SU-DHL-6 (cell line): ENCODE measurements at regions not wholly inside any gene's neighbourhood (a gene's known extent, or its start where the extent isn't known, plus 50 kb on each side); places are given as distances from the start of the nearest gene placed in this dataset.

Experiments used
- H2AFZ ChIP-seq: fragments of 200-600 bp; sonication (generic); 2 replicates; pipeline ENCODE4 v1.6.1; 2014; ENCODE audit warnings: low read depth, mild to moderate bottlenecking, moderate library complexity, mixed read lengths, antibody characterized with exemption, low read length; ENCODE audit not compliant: severe bottlenecking
- H3F3A ChIP-seq: fragments of 200-600 bp; shearing (Covaris generic); 2 replicates; pipeline ENCODE4 v1.6.0; 2016; ENCODE audit warnings: antibody characterized with exemption, mild to moderate bottlenecking; ENCODE audit not compliant: insufficient read depth
- H3K27ac ChIP-seq: fragments of 200-600 bp; sonication (generic); 2 replicates; pipeline ENCODE4 v1.5.1; 2016; ENCODE audit warnings: low read depth, mild to moderate bottlenecking, low read length, moderate library complexity, mixed read lengths
- H3K27me3 ChIP-seq: fragments of 200-600 bp; sonication (generic), shearing (Covaris generic); 2 replicates; pipeline ENCODE4 v1.6.0; 2014; ENCODE audit warnings: mild to moderate bottlenecking, low read length
- H3K36me3 ChIP-seq: fragments of 200-600 bp; sonication (generic); 2 replicates; pipeline ENCODE4 v1.6.1; 2014; ENCODE audit warnings: mild to moderate bottlenecking, low read length, mixed read lengths
- H3K4me2 ChIP-seq: fragments of 300-600, 200-600 bp; shearing (Covaris generic), sonication (generic); 2 replicates; pipeline ENCODE4 v1.6.0; 2014; ENCODE audit warnings: low read length, low read depth, mild to moderate bottlenecking; ENCODE audit not compliant: poor library complexity, severe bottlenecking
- H3K4me3 ChIP-seq: fragments of 200-600 bp; sonication (generic); 2 replicates; pipeline ENCODE4 v1.5.1; 2014; ENCODE audit warnings: antibody characterized with exemption, low read length, mild to moderate bottlenecking, mixed read lengths; ENCODE audit not compliant: insufficient read depth, poor library complexity, severe bottlenecking
- H3K79me2 ChIP-seq: fragments of 200-600 bp; sonication (generic); 2 replicates; pipeline ENCODE4 v1.6.1; 2014; ENCODE audit warnings: mild to moderate bottlenecking, low read length, moderate library complexity; ENCODE audit not compliant: insufficient read depth
- H3K9ac ChIP-seq: fragments of 200-600 bp; sonication (generic); 2 replicates; pipeline ENCODE4 v1.7.0; 2014; ENCODE audit warnings: mild to moderate bottlenecking, low read length
- H3K9me2 ChIP-seq: fragments of 200-600 bp; sonication (generic); replicated peaks from 2 replicates; pipeline ENCODE4 v1.6.1; 2014; ENCODE audit warnings: low read length; ENCODE audit not compliant: insufficient read depth
- H3K9me3 ChIP-seq: fragments of 200-600 bp; sonication (generic); 2 replicates; pipeline ENCODE4 v1.6.1; 2014; ENCODE audit warnings: low read length, mixed read lengths; ENCODE audit not compliant: insufficient read depth
- H4K20me1 ChIP-seq: fragments of 200-600 bp; sonication (generic); 2 replicates; pipeline ENCODE4 v1.6.1; 2014; ENCODE audit warnings: low read depth, mild to moderate bottlenecking, antibody characterized with exemption, low read length, moderate library complexity, mixed read lengths
- CTCF ChIP-seq: fragments of 200-600 bp; sonication (generic); IDR thresholded peaks from one replicate; pipeline ENCODE4 v1.5.1; 2017; ENCODE audit warnings: antibody characterized with exemption, mild to moderate bottlenecking, low read length, moderate library complexity; ENCODE audit not compliant: insufficient read depth, poor library complexity, severe bottlenecking
- EZH2phosphoT487 ChIP-seq: fragments of 200-600 bp; sonication (generic), shearing (Covaris generic); conservative IDR thresholded peaks from 2 replicates; pipeline ENCODE4 v1.6.1; 2018; ENCODE audit warnings: mild to moderate bottlenecking, antibody characterized with exemption, low read length, moderate library complexity, mixed read lengths

GRCh38 chr21:16071092-16071491 lies 341.3 kb downstream of the USP25 start:
- Histone ChIP-seq H3K9me2 (no peaks in the 10 kb centered on the region), H3K27me3 (no peaks in the 10 kb centered on the region), H3K79me2 (no peaks in the 10 kb centered on the region), H2AFZ (no peak overlapping the region), H3K9me3 (no peaks in the 10 kb centered on the region), H3K36me3 (no peaks in the 10 kb centered on the region), H3K4me2 (no peak overlapping the region), H3K4me3 (no peak overlapping the region), H3K9ac (no peak overlapping the region), H3K27ac (no peak overlapping the region), H3F3A (no peaks in the 10 kb centered on the region), H4K20me1 (no peaks in the 10 kb centered on the region)
- no peak for TF ChIP-seq CTCF
- TF ChIP-seq EZH2phosphoT487 = no peak

- TF ChIP-seq EZH2phosphoT487 = no peak
- no peak for TF ChIP-seq CTCF
- H3K36me3 ChIP-seq = no peaks in the 10 kb centered on the region
- H3K79me2 ChIP-seq = no peaks in the 10 kb centered on the region
- no peaks in the 10 kb centered on the region; the same call in 1 of the 2 replicates for H3K9me3 ChIP-seq
- H2AFZ ChIP-seq = no peak overlapping the region
- no peak overlapping the region for H3K27ac ChIP-seq
- no peaks in the 10 kb centered on the region for H4K20me1 ChIP-seq
- no peaks in the 10 kb centered on the region for H3K9me2 ChIP-seq
- no peaks in the 10 kb centered on the region for H3K27me3 ChIP-seq
- H3K4me2 ChIP-seq = no peak overlapping the region
- H3K4me3 ChIP-seq = no peak overlapping the region
- H3K9ac ChIP-seq = no peak overlapping the region
- no peaks in the 10 kb centered on the region for H3F3A ChIP-seq
Measured at GRCh38 chr21:16071761-16072160, 342.0 kb downstream of the USP25 start.

GRCh38 chr21:16072221-16072620 lies 342.4 kb downstream of the USP25 start:
- Histone ChIP-seq H3K27me3 (no peaks in the 10 kb centered on the region), H3K9me2 (no peaks in the 10 kb centered on the region), H3K36me3 (no peaks in the 10 kb centered on the region), H3K9ac (no peak overlapping the region), H3K27ac (no peak overlapping the region), H2AFZ (no peak overlapping the region), H3K79me2 (no peaks in the 10 kb centered on the region), H3K9me3 (no peaks in the 10 kb centered on the region; the same call in 1 of the 2 replicates), H3K4me3 (no peak overlapping the region), H4K20me1 (no peaks in the 10 kb centered on the region), H3F3A (no peaks in the 10 kb centered on the region), H3K4me2 (no peak overlapping the region)
- TF ChIP-seq EZH2phosphoT487 (no peak), CTCF (no peak)

GRCh38 chr21:16072737-16073136 lies 343.0 kb downstream of the USP25 start:
- Histone ChIP-seq H2AFZ (no peak overlapping the region), H3F3A (no peaks in the 10 kb centered on the region)

More at GRCh38 chr21:16072737-16073136, 343.0 kb downstream of the USP25 start:
- no peaks in the 10 kb centered on the region for H3K36me3 ChIP-seq
- H3K27me3 ChIP-seq = no peaks in the 10 kb centered on the region
- H3K9me3 ChIP-seq = no peaks in the 10 kb centered on the region; the same call in 1 of the 2 replicates
- no peak overlapping the region for H3K9ac ChIP-seq
- no peaks in the 10 kb centered on the region for H3K9me2 ChIP-seq
- H3K79me2 ChIP-seq = no peaks in the 10 kb centered on the region
- H3K4me3 ChIP-seq = no peak overlapping the region
- no peak overlapping the region for H3K4me2 ChIP-seq
- no peak overlapping the region for H3K27ac ChIP-seq
- no peaks in the 10 kb centered on the region for H4K20me1 ChIP-seq
- TF ChIP-seq CTCF = no peak
